DMS153 treated with DMSO at 0.1 percent for 48 hours (cell line): ENCODE measurements at regions not wholly inside any gene's neighbourhood (a gene's known extent, or its start where the extent isn't known, plus 50 kb on each side); places are given as distances from the start of the nearest gene placed in this dataset.
"Not testable (repeated sequence)": the region's sequence is repeated elsewhere in the genome, so short reads cannot be mapped to it uniquely, and the experiment has no call there.

Experiments
- DNase-seq: peaks from one replicate; lab custom pipeline; 2025; ENCODE audit not compliant: unreplicated experiment; lab: John Stamatoyannopoulos, UW

GRCh38 chr5:116880150-116880549, 305.5 kb upstream of the SEMA6A start:
- no peak for DNase-seq

- DNase-seq = no peak
Measured at GRCh38 chr5:116876240-116876840, 301.7 kb upstream of the SEMA6A start.

- DNase-seq = no peak
Measured at GRCh38 chr5:116872986-116873385, 298.4 kb upstream of the SEMA6A start.

GRCh38 chr5:116872486-116872885, 297.9 kb upstream of the SEMA6A start:
- no peak for DNase-seq

GRCh38 chr5:116867825-116868224, 293.2 kb upstream of the SEMA6A start:
- DNase-seq = not testable (repeated sequence)

- no peak for DNase-seq
Measured at GRCh38 chr5:116865651-116866050, 291.0 kb upstream of the SEMA6A start.

- no peak for DNase-seq
Measured at GRCh38 chr5:116864838-116865190, 290.2 kb upstream of the SEMA6A start.

GRCh38 chr5:116864157-116864837, 289.7 kb upstream of the SEMA6A start:
- peak; percentile 55 for DNase-seq

- no peak for DNase-seq
Measured at GRCh38 chr5:116862632-116863455, 288.2 kb upstream of the SEMA6A start.

GRCh38 chr5:116861666-116862065, 287.0 kb upstream of the SEMA6A start:
- DNase-seq = no peak

GRCh38 chr5:116861097-116861496, 286.5 kb upstream of the SEMA6A start:
- DNase-seq = no peak

- no peak for DNase-seq
Measured at GRCh38 chr5:116859666-116860320, 285.2 kb upstream of the SEMA6A start.

- DNase-seq = no peak
Measured at GRCh38 chr5:116858705-116859333, 284.2 kb upstream of the SEMA6A start.

GRCh38 chr5:116858020-116858419, 283.4 kb upstream of the SEMA6A start:
- not testable (repeated sequence) for DNase-seq

GRCh38 chr5:116856271-116856670, 281.6 kb upstream of the SEMA6A start:
- no peak for DNase-seq

- DNase-seq = no peak
Measured at GRCh38 chr5:116853992-116854391, 279.4 kb upstream of the SEMA6A start.

GRCh38 chr5:116848954-116849581, 274.4 kb upstream of the SEMA6A start:
- no peak for DNase-seq

- no peak for DNase-seq
Measured at GRCh38 chr5:116847960-116848359, 273.3 kb upstream of the SEMA6A start.

GRCh38 chr5:116844015-116844414, 269.4 kb upstream of the SEMA6A start:
- no peak for DNase-seq

- no peak for DNase-seq
Measured at GRCh38 chr5:116842514-116842961, 267.9 kb upstream of the SEMA6A start.

- DNase-seq = no peak
Measured at GRCh38 chr5:116841734-116842133, 267.1 kb upstream of the SEMA6A start.
